ENCODE measurements at regions not wholly inside any gene's neighbourhood (a gene's known extent, or its start where the extent isn't known, plus 50 kb on each side); places are given as distances from the start of the nearest gene placed in this dataset.

GRCh38 chr2:192373754-192374153 is 179.0 kb upstream of the TMEFF2 start:
- DNase-seq, result no peak

DNA sequence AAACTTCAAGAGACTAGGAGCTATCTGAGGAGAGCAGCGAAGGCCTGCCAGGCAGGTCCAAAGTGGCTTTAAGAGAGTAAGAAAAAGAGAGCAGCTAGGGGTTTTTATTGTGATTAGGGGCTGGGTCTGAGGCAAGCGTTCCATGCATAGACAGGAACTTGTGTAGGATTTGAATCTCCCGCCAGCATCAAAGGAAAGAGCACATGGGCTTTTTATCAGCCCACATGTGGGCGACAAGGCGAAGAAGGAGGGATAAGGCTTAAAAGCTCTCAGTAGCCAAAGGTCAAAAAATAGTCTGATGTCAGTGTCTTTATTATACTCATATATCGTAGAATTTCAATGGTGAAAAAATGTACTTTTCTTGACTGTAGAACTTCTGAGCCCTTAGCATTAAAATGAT is 178.5 kb upstream of the TMEFF2 start:
- DNase-seq, result no peak

GRCh38 chr2:192369969-192370368 is 175.2 kb upstream of the TMEFF2 start:
- no peak for DNase-seq

DNA sequence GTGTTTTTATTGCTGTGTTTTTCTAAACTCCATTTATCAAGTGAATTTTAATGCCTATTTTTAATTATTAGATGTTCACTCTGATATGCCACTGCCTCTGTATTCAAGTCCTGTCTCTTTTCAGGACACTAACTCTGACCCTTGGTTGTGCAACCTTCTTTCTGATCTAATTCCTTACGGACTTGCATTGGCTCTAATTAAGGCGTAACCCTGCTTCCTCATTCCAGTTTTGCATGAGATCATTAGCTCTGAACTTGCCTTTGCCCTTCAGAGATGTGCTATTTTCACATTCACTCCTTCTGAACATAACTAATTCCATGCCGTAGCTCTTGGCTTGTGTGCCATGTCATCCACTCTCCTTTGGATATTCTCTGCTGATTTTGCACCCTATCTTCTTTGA is 162.5 kb upstream of the TMEFF2 start:
- no peak for DNase-seq

DNA sequence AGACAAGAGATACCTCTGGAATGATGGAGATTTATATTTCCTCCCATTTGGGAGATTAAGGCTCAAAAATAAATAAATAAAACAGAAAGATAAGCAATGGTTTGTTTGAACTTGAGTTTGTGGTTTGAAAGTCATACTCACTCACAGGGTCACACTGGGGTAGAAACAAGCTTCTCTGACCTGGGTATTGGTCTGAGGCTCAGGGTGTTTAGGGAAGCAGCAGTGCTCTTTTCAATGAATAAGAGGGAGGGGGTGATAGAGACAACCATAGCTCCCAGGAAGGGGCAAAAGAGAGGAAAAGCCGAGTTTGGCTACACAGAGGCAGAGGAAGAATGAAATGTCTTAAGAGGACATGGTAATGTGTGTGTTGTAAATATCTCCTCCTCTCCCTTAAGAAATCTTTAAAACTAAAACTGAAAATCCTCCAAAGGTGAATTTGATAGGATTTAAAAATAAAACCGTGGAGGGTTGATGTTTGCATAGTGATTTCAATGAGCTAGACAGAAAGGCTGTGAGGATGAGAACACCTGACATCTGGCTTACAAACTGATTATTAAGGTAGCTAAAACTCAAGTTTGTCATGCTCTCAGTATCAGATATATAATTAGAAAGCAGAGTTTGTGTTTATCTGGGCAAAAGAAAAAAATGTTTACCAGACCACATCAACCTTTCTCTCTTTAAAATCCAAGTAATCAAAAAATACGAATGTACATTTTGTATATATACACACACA is 159.9 kb upstream of the TMEFF2 start:
- no peak for DNase-seq

DNA sequence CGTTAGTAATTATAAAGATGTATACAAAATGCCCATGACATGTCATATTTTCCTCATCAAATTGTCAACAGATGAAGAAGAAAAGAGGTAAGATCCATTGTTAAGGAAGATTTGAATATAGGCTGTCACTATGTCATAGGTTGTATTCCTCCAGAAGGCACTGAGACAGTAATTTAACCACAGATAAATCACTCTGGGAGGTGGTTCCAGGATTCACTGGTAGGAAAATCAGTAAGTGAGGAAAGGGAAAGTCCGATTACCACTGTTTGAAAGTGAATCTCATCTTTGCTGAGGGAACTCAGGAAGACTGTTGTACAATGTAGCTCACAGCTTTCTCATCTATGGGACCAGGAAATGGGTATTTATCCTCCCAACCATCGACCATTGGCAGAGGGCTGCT is 152.8 kb upstream of the TMEFF2 start:
- no peak for DNase-seq

DNA sequence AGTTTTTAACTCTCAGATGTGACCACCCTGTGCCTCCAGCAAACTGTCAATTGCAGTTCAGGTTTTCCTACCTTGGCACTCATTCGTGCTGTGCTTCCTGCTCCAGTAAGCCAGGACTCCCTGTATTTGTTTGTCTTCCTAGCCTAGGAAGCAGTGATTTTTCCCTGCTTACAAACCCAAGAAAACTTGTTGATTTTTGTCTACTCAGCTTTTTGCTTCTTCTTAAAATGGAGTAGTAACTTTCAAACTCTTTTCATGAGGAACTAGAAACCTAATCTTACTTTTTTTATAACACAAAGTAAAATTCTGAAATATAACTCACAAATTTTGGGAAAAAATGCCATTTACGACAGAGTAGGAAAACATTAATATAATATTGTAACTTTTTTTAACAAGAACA is 150.6 kb upstream of the TMEFF2 start:
- no peak for DNase-seq

GRCh38 chr2:192333642-192334041 is 138.9 kb upstream of the TMEFF2 start:
- no peak for DNase-seq

DNA sequence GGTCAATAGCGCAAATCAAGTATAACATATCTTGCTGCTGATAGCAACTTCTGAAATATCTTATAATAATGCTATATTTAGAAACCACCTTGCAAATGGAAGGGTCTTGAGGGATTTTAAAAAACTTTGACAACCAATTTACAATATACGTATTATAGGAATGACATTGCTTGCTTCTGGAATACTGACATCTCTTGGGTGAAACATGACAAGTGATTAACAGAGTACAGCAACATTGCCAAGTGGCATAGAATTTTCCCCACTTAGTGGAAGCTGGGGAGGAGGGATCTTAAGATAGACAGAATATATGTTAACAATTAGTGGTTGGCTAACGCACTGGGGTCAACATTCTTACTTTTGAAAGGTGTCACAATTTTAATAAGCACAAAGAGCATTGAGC is 133.6 kb upstream of the TMEFF2 start:
- DNase-seq, result no peak

GRCh38 chr2:192327576-192327975 is 132.8 kb upstream of the TMEFF2 start:
- no peak for DNase-seq

- DNase-seq, result no peak
Observed at GRCh38 chr2:192315543-192315942, 120.8 kb upstream of the TMEFF2 start.

- no peak for DNase-seq
Observed at GRCh38 chr2:192314800-192315481, 120.2 kb upstream of the TMEFF2 start.

- no peak for DNase-seq
Observed at GRCh38 chr2:192313773-192314172, 119.0 kb upstream of the TMEFF2 start.

DNA sequence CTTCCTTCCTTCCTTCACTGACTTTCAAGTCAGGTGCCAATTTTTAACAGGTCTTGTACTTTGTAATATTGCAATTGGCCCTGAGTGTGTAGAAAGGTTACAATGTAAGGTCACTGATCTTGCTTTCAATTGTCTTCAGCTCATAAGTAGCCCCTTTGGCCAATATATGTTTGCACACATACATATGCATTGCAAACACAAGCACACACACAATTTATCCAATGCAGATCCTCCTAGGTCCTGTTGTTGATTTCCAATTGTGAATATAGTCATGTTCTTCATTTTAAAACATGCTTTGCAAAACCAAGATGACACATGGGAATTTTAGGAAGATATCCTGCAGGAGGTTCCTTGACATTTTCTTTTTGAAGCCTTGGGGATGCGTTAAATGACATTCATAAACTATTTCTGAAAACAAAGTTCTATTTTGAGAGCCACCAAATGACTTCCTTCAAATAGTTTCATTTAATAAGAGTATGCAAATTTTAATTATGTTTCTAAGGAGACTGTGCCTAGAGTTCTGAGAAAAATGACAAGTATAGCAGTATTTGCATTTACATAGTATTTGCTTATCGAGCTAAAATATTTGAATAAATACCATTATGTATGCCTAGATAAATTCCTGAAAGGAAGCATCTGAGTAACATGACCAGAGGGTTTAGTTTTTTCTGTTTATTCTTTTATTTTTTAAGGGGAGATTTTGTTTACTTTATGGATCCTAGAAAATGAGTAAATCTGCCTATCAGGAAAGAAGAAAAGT is 117.1 kb upstream of the TMEFF2 start:
- DNase-seq, result no peak

DNA sequence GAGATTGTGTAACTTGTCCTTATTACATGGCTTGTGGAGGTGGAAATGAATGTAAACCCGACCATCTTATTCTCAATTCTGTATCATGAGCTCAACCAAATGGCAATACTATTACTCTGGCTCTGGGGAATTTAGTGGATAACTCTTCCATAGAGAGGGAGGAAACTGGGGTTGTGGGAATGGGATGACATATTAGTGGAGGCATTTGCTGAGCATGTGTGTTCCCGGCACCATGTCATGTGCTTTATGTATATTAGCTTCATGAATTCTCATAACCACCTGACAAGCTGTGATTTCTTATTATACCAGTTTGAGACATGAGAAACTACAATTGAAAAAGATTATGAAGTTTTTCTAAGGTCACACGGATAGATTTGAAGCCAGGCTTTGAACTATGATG is 112.8 kb upstream of the TMEFF2 start:
- no peak for DNase-seq

GRCh38 chr2:192298664-192299063 is 103.9 kb upstream of the TMEFF2 start:
- no peak for DNase-seq

DNA sequence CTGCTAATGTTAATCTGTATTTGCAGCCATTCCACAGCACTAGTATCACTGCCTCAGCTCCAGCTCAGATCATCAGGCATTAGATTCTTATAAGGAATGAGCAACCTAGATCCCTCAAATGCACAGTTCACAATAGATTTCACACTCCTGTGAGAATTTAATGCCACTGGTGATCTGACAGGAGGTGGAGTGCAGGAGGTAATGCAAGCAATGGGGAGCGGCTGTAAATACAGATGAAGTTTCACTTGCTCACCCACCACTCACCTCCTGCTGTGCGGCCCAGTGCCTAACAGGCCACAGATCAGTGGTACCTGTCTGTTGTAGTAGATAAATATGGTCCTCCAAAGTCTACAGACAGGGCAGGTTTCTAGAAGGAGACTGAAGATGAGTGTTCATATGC is 97.7 kb upstream of the TMEFF2 start:
- DNase-seq, result no peak

DNA sequence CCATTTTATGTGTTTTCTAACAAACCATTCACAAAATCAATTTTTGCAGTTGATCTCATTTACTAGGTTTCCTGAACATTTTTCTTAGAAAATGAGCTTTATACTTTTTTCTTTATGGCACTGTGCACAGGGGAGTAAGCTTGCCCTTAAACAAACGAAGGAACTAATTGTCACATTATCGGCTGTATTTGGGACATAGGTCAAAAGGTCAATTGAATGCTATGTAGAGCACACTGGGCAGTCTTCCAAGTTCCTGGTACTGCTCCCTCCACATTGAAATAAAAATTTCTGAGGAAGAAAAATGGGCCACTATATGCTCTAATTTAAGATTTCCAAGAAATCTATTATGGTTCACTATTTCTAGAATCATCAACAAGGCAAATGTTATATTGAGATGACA is 93.6 kb upstream of the TMEFF2 start:
- no peak for DNase-seq

DNA sequence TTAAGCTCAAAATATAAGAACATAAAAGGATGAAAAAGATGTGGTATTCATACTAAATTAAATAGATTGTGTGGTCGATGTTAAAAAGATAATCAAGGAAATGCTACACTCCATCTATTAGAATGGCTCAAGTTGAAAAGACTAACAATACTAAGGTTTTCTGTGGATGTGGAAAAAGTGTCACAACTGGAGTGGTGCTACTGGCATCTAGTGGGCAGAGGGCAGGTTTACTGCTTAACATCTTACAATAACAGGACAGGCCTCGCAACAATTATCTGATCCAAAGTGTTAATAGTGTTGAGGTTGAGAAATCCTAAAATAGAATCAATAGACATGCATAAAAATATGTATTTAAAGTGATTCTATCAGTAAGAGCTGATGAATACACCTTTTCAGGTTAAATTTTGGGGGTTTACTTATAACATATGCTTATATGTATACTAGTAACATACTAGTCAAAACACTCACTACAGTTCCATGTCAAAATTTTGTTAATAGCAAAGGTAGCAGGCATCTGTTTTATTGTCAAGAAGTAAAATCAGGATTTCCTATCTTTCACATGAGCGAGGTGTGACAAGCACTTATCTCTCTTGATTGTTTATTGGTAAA is 91.5 kb upstream of the TMEFF2 start:
- DNase-seq, result no peak

DNA sequence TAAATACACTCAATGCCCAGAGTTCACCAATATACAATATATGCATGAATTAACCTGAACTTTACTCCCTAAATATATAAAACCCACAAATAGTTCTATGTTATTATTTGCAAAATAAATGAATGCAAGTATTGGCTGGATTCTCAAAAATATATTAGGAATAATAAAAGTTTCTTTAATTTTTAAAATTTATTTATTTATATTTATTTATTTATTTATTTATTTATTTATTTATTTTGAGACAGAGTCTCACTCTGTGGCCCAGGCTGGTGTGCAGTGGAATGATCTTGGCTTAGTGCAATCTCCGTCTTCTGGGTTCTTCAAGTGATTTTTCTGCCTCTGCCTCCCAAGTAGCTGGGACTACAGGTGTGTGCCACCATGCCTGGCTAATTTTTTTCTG is 88.7 kb upstream of the TMEFF2 start:
- no peak for DNase-seq

DNA sequence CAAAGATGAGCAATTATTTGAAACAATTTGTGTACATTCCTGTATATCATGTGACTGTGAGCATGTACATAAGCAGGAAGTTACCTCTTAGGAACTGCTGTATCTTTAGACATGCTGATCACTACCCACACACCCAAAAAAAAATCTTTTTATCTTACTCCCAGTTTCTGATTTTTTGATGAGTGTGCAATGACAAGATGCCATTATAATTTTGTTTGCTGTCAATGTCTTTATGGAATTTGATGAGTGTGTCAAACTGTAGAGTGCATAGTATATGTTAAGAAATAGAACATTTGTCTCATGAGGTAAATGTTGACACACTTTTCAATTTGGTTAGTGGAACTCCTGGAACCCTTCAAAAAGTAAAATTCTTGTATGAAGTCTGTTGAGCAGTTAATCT is 84.0 kb upstream of the TMEFF2 start:
- no peak for DNase-seq

DNA sequence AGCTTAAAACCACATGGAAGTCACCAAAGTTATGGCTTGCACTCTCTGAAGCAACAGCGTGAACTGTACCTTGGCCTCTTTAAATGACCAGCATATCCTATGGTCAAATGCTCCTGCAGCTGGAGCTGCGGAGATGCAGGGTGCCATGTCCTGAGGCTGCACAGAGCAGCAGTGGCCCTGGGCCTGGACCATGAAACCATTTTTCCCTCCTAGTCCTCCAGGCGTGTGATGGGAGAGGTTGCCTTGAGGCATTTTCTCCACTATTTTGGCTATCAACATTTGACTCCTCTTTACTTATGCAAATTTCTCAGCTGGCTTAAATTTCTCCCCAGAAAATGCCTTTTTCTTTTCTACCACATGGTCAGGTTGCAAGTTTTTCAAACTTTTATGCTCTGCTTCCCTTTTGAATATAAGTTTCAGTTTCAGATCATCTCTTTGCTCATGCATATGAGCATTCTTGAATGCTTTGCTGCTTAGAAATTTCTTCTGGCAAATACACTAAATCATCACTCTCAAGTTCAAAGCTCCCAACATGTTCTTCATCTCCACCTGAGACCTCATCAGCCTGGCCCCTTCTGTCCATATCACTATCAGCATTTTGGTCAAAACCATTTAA is 82.9 kb upstream of the TMEFF2 start:
- no peak for DNase-seq

DNA sequence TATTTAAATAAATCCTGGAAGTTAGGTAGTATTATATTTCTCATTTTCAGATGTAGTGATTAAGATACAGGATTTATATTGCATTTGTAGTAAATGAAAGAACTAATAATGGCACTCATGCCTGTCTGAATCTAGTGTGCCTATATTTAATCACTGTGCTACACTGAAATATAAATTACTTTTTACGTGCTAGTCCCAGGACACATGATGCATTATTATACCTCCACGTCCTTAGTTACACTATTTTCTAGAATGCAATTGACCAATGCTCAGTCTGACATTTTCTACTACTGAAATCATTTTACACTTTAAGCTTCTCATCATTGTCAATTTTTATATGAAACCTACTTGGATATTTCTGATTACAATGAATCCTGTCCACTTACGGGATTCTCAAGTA is 80.9 kb upstream of the TMEFF2 start:
- DNase-seq, result no peak

All from NCI-H187 (cell line).